Sciatic nerve (tissue), 2 donors: ENCODE measurements at regions not wholly inside any gene's neighbourhood (a gene's known extent, or its start where the extent isn't known, plus 50 kb on each side); places are given as distances from the start of the nearest gene placed in this dataset.
A peak's percentile ranks its signal among the peaks of the same experiment; 100 is the strongest.

Experiments used
- ATAC-seq: fragments of 200-7000 bp; cut with Tn5 transposase; one replicate; pipeline ENCODE4 v1.9.1; 2020; ENCODE audit warnings: mild to moderate bottlenecking, moderate library complexity
- DNase-seq: peaks from one replicate; pipeline ENCODE4 v3.0.0-alpha.2; 2020; ENCODE audit warnings: low spot score
- intact Hi-C: fragments of 100-400 bp; cut with DNase I; formaldehyde crosslinking; loops from one replicate; pipeline ENCODE4 v1.14.2; 2022
- donor health status: DM: no; HTN: no; CAD: no.
- donor health status: DM: no; HTN: no; CAD: no.

DNA sequence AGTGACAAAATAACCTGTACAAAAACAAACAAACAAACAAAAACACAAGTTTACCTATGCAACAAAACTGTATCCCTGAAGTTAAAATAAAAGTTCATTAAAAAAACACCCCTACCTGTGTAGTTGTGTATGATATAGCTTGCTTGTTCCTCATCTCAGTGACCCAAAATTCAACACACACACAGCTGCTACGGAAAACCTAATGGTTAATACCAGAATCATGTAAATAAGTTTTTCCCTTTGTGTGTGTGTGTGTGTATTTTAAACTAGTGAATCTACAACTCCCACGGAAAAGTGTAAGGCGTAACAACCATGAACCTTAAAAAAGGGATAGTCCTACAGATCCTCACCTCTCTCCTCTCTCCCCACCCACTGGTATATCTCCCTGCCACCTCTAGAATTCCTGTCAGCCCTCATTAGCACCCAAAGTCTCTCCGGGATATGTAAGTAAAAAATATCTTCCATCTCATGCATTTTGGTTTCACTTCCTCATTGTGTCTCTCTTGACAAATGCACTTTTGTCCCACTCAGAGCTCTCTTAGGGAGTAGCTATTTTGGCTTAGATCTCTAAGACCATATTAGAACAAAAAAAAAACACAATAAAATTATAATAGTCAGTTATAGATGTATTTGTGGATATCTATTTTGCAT is 2236.5 kb downstream of the PCDH9 start:
- intact Hi-C loops = no loop called here
- no peak for ATAC-seq
- no peak for DNase-seq

DNA sequence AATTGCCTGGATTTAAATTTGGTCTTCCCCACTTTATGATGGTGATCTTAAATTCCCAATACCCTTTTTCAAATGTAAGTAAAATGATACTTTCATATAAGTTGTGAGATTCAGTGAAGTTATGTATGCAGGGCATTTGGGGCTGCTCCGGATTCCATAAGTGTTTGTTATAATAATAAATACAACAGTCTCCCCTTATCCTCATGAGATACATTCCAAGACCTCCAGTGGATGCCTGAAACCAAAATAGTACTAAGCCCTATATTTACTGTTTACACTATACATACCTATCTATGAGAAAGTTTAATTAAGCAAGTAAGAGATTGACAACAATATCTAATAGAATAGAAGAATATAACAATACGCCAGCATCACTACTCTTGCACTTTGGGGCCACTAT is 2237.8 kb downstream of the PCDH9 start:
- DNase-seq (no peak), ATAC-seq (no peak)
- intact Hi-C loops = no loop called here

DNA sequence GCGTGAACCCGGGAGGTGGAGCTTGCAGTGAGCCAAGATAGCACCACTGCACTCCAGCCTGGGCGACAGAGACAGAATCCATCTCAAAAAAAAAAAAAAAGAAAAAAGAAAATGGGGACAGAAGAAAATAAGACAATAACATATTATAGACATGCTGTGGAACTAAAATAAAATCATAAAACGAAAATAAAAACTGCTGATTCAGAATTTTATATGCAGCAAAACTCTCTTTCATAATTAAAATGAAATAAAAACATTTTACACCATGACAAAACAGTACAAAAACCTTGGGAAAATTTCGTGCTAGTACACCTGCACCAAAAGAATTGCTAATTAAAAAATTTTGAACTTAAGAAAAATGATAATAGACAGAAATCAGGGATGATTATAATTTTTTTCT is 2245.1 kb downstream of the PCDH9 start:
- ATAC-seq = no peak
- DNase-seq = no peak
- intact Hi-C loops = no loop called here

DNA sequence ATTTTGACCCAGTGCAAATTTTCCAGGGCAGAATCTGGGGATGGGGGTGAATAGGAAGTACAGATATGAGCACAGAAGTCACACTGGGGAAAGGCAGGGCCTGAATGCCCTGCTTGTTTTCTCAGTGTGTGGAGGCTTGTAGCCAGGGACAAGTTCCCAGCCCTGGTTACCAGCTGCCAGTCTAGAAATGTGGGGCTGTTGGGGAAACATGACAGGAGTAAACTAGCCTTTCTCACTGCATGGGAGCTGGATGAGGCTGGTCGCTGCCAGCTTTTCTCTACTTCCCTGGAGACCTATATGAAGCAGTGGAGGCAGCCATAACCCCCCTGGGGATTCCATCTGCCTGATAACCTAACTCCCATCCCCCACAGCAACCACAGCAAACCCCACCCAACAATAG is 2267.7 kb downstream of the PCDH9 start:
- ATAC-seq (no peak), DNase-seq (no peak)
- intact Hi-C loops = no loop called here

DNA sequence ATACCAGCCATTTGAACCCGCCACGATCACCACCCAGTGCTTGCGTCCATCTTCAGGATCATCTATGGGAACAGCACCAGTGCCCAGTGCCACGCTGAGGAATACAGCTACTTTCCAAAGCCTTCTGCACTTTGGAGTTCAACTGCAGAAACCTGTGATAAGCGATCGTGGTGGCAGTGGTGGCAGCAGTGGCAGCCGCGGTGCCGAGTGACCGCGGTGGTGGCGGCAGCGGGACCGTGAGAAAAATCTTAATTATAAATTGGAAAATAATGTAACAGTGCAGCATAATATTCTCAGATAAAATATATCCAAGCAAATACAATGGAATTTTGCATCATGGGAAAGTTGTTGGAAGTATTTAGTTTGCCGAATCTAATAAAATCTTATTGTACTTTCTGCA is 2270.9 kb downstream of the PCDH9 start:
- no peak for DNase-seq

DNA sequence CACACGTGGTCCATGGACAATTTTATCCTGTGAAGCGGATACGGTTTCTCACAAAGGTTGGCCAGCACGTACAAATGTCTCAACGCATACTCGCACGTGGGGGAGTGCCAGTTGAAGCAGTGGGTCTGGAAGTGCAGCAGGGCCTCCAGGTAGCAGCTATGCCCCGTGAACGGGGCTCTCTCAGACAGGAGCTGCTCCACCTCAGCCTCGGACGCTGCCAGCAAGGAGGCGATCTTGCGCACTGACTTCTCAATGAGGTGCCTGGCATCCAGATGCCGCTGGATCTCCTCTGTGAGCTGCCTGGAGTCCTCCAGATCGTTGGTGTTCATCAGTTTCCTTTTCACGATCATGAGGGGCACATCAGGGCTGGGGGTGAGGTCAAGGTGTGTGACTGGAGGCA is 2272.0 kb downstream of the PCDH9 start:
- ATAC-seq = no peak
- DNase-seq = no peak
- intact Hi-C loops = no loop called here

More for the DNA sequence above, 2270.9 kb downstream of the PCDH9 start:
- intact Hi-C loops = no loop called here
- ATAC-seq = no peak

DNA sequence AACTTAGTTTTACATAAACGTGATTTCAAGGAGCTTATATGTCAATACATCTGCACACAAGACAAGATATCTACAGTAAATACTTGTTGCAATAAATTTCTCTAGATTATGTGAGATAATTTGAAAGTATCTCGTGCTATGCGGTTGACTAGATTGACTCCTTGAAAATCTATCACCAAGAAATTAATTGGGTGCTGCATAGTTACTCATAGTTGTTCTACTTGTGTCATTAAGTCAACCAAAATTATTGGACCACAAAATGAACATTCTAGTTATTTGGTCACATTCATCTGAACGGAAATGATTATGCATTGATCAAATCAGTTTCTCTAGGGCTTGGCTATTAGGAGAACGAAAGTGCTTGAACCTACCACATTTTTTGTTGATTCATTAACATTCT is 2291.5 kb downstream of the PCDH9 start:
- ATAC-seq = no peak
- intact Hi-C loops = no loop called here

DNA sequence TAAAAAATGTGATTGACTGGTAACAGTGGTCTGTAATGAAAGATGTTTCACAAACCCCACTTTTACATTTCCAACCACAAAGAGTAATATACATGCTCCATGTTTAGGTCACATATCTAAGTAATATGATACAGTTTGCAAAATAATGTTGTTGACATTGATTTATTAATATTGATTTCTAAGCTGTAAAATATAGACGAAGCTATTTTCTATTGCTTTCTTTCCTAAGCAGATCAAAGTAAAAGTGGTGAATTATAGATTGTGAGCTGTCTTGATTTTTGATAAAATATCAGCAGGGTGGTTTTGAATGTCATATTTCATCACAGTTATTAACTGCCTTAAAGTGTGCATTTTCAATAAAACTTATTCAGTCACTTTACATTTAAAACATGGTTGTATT is 2292.8 kb downstream of the PCDH9 start:
- no peak for ATAC-seq

More for the DNA sequence above, 2291.5 kb downstream of the PCDH9 start:
- DNase-seq = no peak

DNA sequence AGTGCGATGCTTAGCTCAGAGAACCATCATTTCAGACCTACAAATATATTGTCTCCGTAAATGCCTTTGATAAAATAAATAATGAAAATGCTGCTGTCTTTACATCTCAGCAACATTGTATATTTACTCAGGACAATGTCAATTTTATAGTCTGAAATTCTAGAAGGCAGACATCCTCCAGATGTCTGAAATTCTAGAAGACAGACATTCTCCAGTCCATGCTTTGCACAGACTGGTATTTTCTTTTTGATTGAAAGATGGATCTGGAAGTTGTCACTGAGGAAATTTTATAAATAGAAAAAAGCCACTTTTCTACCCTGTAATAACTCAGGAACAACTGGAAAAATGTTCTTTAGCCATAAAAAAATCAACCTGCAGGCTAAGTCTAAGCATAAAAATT is 2293.3 kb downstream of the PCDH9 start:
- intact Hi-C loops = no loop called here
- DNase-seq (no peak), ATAC-seq (no peak)

More for the DNA sequence above, 2292.8 kb downstream of the PCDH9 start:
- DNase-seq = no peak
- intact Hi-C loops = no loop called here

DNA sequence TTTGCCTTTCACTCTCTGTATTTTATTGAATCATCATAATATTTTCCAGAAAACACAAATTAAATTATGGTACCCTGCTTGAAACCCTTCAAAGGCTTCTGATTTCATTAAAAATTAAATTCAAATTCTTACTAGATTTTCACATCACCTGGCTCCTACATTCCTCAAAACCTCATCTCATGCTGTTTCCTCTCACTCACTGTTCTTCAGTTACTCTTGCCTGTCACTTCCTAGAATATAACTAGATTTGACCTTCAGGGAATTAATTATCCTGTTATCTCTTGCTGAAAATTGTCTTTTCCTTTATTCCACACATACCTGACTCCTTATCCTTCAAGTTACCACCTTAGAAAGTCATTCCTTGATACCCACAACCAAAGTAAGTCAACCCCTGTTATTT is 2294.7 kb downstream of the PCDH9 start:
- intact Hi-C loops = no loop called here

DNA sequence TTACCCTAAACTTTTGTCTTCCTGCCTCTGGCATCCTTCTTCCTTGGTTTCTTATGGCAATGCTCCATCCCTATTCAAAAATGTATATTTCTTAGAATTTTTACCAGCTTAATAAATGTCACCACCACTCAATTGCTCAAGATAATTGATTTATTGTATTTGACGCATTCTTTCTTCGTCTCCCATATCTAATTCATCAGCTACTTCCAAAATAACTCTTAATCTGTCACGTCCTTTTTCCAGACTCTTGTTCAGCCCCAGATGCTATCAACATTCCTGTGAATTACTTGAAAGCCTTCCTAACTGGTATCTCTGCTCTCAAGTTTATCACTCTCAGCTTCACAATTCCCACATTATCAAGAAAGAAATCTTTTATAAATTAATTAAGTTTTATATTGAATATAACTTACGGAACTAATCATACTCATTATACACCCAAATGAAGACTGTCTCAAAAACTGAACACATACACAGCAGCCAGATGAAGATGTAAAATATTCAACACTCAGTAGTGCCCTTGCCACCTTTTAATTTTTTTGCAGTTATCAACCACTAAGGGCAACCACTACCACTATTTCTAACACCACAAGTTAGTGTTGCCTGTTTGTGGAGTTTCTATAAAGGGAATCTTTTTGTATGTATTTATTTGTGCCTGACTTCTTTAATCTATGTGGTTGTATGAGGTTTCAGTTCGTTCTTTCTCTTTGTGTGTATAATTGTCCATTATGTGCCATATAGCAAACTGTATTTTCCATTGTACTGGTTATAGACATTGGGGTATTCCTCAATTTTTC is 2295.4 kb downstream of the PCDH9 start:
- no peak for DNase-seq
- intact Hi-C loops = no loop called here
- ATAC-seq = no peak

More for the DNA sequence above, 2294.7 kb downstream of the PCDH9 start:
- ATAC-seq (no peak), DNase-seq (no peak)

DNA sequence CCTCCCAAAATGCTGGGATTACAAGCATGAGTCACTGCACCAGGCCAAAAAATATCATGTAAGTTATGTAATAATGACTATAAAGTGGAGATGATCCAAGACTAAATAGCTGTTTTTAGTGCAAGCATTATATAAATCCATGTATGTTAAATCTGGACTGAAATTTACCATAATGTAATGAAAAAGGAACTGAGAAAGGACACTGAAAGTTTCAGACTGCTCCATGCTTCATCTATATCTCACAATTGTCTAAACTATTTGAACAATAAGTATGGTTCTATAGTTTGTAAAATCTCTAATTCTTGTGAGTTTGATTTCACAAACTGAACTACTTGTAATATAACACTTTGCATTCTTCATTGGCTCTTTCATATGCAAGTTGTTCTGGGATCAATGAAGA is 2299.5 kb downstream of the PCDH9 start:
- no peak for DNase-seq
- intact Hi-C loops = no loop called here
- ATAC-seq = no peak

DNA sequence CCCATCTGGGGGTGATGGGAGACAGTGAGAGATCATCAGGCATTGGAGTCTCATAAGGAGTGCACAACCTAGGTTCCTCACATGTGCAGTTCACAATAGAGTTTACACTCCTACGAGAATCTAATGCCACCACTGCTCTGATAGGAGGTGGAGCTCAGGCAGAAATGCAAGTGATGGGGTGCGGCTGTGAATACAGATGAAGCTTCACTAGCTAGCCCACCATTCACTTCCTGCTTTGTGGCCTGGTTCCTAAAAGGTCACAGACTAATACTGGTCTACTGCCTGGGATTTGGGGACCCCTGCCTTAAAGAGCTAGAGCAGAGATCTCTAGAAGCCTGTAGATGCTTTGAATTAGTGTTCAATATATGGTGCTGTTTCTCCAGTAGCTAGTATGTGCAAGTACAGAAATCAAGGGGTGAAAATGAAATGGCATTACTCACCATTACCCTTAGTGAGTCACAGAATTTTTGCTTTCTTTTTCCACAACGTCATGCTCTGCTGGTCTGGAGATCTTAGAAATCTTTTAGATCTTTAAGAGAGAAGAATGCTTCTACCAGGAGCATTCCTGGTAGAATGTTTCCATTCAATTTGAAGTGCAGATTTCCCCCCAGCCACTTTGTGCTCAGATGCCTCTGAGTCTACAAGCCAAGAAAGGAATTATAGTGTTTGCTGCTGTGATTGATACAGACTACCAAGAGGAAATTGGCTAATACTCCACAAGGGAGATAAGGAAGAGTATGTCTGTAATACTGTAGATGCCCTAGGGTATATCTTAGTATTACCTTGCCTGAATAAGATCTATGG is 2301.2 kb downstream of the PCDH9 start:
- intact Hi-C loops = loop anchor here (10.0 kb wide), 1 partner anchor 1236 kb away; no protein-coding TSS in a partner anchor
- no peak for DNase-seq
- no peak for ATAC-seq

DNA sequence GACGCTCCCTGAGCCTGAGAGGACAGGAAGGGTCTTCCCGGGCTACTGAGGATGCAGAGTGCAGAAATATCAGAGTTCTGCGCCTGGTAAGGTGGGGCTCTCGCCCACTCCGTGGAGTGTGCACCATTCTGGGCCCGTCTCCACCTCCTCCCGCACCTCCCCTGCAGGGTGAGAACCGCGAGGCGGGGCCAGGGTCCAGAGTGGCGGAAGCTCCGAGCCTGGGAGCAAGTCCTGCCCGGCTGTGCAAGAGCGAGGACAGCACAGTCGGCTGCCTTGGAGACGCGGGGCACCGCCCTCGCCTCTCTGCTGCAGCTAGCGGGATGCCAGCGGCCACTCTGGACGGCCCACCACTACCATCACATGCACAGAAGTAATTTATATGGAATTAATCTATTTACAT is 2304.4 kb downstream of the PCDH9 start:
- intact Hi-C loops = loop anchor here (10.0 kb wide), 1 partner anchor 1239 kb away; no protein-coding TSS in a partner anchor
- ATAC-seq (no peak), DNase-seq (peak; percentile 41)

DNA sequence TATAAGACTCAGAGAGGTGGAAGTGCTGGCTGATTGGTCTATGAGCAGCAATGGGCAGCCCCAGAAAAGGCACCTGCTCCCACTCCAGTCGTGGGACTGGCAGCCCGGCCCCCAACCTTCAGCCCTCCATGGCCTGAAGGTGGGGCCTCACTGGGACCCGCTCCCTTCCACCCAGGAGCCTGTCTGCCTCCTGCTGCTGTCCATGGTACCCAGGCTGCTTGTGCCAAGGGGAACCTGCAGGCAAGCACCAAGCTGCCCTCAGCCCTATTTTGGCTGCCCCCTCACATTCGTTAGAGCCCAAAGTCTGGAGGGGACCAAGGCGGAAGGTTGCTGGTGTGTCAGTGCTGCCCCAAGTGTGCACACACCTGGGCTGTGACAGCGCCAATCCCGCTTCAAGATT is 2304.9 kb downstream of the PCDH9 start:
- DNase-seq (peak; percentile 43), ATAC-seq (no peak)
- intact Hi-C loops = loop anchor here (10.0 kb wide), 1 partner anchor 1240 kb away; no protein-coding TSS in a partner anchor

DNA sequence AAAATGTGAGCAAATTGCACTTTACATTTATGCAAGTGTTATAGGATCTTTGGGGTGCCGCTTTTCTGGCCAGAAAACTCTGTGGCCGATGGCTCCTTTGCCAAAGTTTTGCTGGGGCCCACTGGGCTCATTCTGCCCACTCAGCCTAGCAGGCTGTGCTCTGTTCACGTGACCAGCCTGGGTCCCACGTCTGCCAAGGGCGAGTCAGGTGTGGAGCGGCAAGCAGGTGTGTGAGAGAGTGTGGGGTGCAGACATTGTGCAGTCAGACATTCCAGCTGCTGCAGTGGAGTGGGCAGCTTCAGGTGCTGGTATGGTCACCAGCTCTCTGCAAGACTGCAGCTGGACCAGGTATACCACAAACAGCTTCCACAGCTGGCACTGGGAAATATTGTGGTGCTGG is 2305.7 kb downstream of the PCDH9 start:
- intact Hi-C loops = loop anchor here (10.0 kb wide), 1 partner anchor 1240 kb away; no protein-coding TSS in a partner anchor
- ATAC-seq (no peak), DNase-seq (peak; percentile 38)

DNA sequence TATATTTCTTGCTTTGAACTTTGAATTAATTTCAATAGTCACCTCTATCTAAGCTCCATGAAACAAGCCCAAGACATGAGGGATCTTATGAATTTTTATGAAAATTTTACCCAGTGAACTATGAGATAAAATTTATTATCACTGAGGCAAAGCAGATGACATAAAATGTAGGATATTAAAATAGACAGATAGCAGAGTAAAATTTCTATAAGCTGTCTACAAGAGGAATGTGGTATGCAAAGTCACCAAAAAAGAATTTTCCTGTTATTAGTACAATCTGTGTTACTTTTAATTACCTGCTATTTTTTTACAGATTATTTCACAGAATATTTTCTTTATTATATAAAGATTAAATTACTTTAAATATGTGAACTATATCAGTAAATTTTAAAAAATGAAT is 2312.6 kb downstream of the PCDH9 start:
- intact Hi-C loops = no loop called here
- no peak for ATAC-seq
- DNase-seq = no peak

DNA sequence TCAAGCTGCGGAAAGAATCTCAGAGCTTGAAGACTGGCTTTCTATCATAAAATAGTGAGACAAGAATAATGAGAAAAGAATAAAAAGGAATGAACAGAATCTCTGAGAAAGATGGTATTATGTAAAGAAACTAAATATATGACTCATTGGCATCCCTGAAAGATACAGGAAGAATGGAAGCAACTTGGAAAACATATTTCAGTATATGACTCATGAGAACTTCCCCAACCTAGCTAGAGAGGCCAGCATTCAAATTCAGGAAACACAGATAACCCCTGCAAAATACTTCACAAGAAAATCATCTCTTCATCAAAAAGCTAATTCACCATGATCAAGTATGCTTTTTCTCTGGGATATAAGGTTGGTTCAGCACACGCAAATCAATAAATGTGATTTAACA is 2318.0 kb downstream of the PCDH9 start:
- DNase-seq (no peak), ATAC-seq (no peak)
- intact Hi-C loops = no loop called here

DNA sequence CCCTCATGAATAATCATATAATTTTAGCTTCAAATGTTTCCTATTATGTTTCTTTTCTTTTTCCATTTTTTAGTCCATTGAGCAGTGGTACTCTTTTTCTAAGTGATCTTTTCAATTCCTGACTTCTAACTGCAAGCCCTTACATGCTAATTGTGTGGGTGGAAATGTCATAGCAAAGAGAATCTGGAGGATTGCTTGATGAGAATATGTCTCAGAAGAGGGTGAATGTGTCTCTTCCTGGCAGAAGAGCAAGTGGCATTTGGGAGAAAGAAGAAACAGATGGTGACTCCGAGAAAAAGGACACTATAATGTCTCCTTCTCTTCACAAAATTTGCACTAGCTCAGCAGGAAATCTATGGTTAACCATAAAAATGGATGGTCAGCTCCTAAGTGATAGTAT is 2320.0 kb downstream of the PCDH9 start:
- no peak for ATAC-seq
- intact Hi-C loops = no loop called here
- DNase-seq = no peak

DNA sequence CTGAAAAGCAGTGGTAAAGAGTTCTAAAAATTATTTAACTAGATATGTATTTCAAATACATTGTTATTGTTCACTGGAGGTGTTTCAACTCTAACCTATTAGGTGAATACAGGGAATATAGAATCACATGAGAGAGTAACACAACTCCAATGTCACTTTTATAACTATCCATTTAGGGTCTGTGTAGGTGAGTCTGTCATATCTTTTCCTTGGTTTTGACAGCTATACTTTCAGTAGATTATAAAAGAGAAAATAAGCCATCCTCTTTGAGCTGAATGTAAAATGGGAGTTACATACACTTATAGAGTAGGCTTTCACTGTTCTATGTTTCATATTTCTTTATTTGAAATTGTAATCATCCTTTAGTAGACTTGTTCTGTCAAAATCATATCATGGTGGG is 2321.0 kb downstream of the PCDH9 start:
- DNase-seq (no peak), ATAC-seq (no peak)
- intact Hi-C loops = no loop called here
